ENCODE measurements at regions not wholly inside any gene's neighbourhood (a gene's known extent, or its start where the extent isn't known, plus 50 kb on each side); places are given as distances from the start of the nearest gene placed in this dataset.

DNA sequence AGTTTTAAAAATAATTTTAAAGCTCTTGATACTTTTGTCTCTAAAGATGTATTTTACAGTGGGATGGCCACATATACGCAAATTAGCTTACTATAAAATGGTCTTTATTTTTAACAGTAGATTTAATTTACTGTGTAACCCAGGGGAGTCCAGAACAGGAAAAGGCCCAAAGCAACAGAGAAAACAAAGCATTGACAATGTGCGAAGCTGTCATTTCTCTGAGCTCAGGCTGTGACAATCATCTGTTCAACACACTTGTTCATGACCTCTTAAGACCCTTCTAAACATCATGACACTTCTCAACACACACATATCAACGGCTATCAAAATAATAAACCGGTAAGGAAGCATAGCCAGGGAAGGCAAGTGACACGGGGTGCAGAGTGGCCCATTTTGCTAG is 499.6 kb upstream of the MPDZ start:
- TF ChIP-seq POLR2AphosphoS5 (IDR thresholded peaks at IDR 0.05; ENCODE audit: borderline replicate concordance, low read depth, low read length) (no peak), EZH2 (IDR thresholded peaks at IDR 0.05) (no peak)

All from SK-N-MC (cell line).